Smooth muscle cell (in vitro differentiated cells): ENCODE measurements at regions not wholly inside any gene's neighbourhood (a gene's known extent, or its start where the extent isn't known, plus 50 kb on each side); places are given as distances from the start of the nearest gene placed in this dataset.

ENCODE experiments used
- DNase-seq: peaks from one replicate; lab custom pipeline; 2025; ENCODE audit not compliant: unreplicated experiment; lab: John Stamatoyannopoulos, UW
- H2AFZ ChIP-seq: fragments of 200-600 bp; sonication (generic); 2 replicates; pipeline ENCODE4 v1.6.0; 2016; ENCODE audit warnings: antibody characterized with exemption, low read depth, mild to moderate bottlenecking
- H3F3A ChIP-seq: fragments of 200-600 bp; sonication (generic); 2 replicates; pipeline ENCODE4 v1.6.0; 2017; ENCODE audit warnings: antibody characterized with exemption, low read depth
- H3K27ac ChIP-seq: fragments of 200-600 bp; sonication (generic); 2 replicates; pipeline ENCODE4 v1.5.1; 2016; ENCODE audit warnings: low read depth, mild to moderate bottlenecking
- H3K27me3 ChIP-seq: fragments of 200-600 bp; sonication (generic); 2 replicates; pipeline ENCODE4 v1.6.1; 2016; ENCODE audit warnings: low read depth, mild to moderate bottlenecking
- H3K36me3 ChIP-seq: fragments of 200-600 bp; sonication (generic); 2 replicates; pipeline ENCODE4 v1.5.1; 2016; ENCODE audit warnings: low read depth
- H3K4me1 ChIP-seq: fragments of 200-600 bp; sonication (generic); 2 replicates; pipeline ENCODE4 v1.5.1; 2016; ENCODE audit warnings: low read depth
- H3K4me2 ChIP-seq: fragments of 200-600 bp; sonication (generic); 2 replicates; pipeline ENCODE4 v1.6.0; 2016; ENCODE audit warnings: mild to moderate bottlenecking
- H3K4me3 ChIP-seq: fragments of 200-600 bp; sonication (generic); 2 replicates; pipeline ENCODE4 v1.5.1; 2016; ENCODE audit warnings: mild to moderate bottlenecking
- H3K79me2 ChIP-seq: fragments of 200-600 bp; sonication (generic); 2 replicates; pipeline ENCODE4 v1.6.0; 2016; ENCODE audit warnings: low read depth, mild to moderate bottlenecking
- H3K9ac ChIP-seq: fragments of 200-600 bp; sonication (generic); 2 replicates; pipeline ENCODE4 v1.6.0; 2016; ENCODE audit warnings: low read depth
- H3K9me3 ChIP-seq: fragments of 200-600 bp; sonication (generic); replicated peaks from 2 replicates; pipeline ENCODE4 v1.5.1; 2016; ENCODE audit warnings: low read depth
- H4K20me1 ChIP-seq: fragments of 200-600 bp; sonication (generic); 2 replicates; pipeline ENCODE4 v1.6.0; 2016; ENCODE audit warnings: low read depth
- WGBS: methylation state at CpG from one replicate; pipeline ENCODE4 v1.1.7; 2016; ENCODE audit warnings: low lambda C conversion rate; 5-methylcytosine and 5-hydroxymethylcytosine counted together
- TF ChIP-seq, protein P1 (sequence below): fragments of 200-600 bp; sonication (generic); IDR thresholded peaks from 2 replicates; pipeline ENCODE4 v1.5.1; 2017; ENCODE audit warnings: borderline replicate concordance, mild to moderate bottlenecking, antibody characterized with exemption; ENCODE audit not compliant: insufficient read depth, poor library complexity, severe bottlenecking

GRCh38 chr10:29922226-29922625 lies 137.2 kb downstream of the JCAD start:
- Histone ChIP-seq H3K9me3 (no peaks in the 10 kb centered on the region), H3K4me3 (no peak overlapping the region), H3K9ac (no peak overlapping the region), H3K4me2 (peak overlapping the region; percentile 25), H3K79me2 (no peaks in the 10 kb centered on the region), H3K27me3 (peaks cover 14% of the 10 kb centered on the region), H3K27ac (no peak overlapping the region), H4K20me1 (no peaks in the 10 kb centered on the region), H3F3A (no peaks in the 10 kb centered on the region), H3K36me3 (no peaks in the 10 kb centered on the region), H2AFZ (peak overlapping the region; percentile 25), H3K4me1 (peaks cover 4% of the 10 kb centered on the region)
- WGBS, result 88% methylated on average over 1 of the region's 1 CpG
- no peak for DNase-seq
- TF ChIP-seq, protein P1, sequence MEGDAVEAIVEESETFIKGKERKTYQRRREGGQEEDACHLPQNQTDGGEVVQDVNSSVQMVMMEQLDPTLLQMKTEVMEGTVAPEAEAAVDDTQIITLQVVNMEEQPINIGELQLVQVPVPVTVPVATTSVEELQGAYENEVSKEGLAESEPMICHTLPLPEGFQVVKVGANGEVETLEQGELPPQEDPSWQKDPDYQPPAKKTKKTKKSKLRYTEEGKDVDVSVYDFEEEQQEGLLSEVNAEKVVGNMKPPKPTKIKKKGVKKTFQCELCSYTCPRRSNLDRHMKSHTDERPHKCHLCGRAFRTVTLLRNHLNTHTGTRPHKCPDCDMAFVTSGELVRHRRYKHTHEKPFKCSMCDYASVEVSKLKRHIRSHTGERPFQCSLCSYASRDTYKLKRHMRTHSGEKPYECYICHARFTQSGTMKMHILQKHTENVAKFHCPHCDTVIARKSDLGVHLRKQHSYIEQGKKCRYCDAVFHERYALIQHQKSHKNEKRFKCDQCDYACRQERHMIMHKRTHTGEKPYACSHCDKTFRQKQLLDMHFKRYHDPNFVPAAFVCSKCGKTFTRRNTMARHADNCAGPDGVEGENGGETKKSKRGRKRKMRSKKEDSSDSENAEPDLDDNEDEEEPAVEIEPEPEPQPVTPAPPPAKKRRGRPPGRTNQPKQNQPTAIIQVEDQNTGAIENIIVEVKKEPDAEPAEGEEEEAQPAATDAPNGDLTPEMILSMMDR, result no peak

- TF ChIP-seq, protein P1, result no peak
- Histone ChIP-seq H3K4me3 (no peak overlapping the region), H3F3A (no peaks in the 10 kb centered on the region), H3K36me3 (no peaks in the 10 kb centered on the region), H3K4me1 (peaks cover 4% of the 10 kb centered on the region), H3K79me2 (no peaks in the 10 kb centered on the region), H3K27me3 (peaks cover 14% of the 10 kb centered on the region), H3K4me2 (no peak overlapping the region), H2AFZ (no peak overlapping the region), H4K20me1 (no peaks in the 10 kb centered on the region), H3K9me3 (no peaks in the 10 kb centered on the region), H3K9ac (no peak overlapping the region), H3K27ac (no peak overlapping the region)
- 64% methylated on average over 7 of the region's 7 CpGs for WGBS
- DNase-seq, result no peak
Observed at GRCh38 chr10:29921071-29921446, 138.3 kb downstream of the JCAD start.

DNA sequence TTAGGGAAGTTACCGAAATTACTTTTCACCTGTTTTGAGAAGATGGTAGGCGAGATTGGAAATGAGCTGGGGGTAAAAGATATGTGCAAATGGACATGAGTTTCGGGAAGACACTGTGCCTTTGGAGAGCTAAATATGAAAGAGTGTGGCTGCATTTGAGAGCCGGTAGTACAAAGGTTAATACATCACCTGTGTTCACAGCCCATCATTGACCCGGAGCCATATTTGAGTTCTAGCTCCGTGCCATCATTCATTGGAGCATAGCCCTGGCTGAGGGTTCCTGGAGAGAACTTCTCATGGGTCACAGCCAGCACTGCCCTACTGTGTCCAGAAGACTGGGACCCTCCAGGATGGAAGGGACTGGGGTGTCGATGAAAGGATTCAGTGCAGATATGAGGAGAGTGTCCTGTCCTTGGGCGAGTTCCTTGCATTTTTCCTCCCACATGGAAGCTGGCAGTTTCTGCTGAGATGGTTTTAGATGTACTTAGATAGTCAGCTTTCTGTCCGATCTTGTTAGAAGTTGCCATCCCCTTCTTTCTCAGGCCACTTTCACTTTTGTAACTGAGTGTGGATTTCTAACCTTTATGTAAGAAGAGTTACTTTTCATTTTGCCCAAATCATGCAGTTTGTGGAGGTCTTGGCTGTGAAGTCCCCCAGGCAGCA lies 138.8 kb downstream of the JCAD start:
- no peaks in the 10 kb centered on the region for H4K20me1 ChIP-seq
- H3K4me3 ChIP-seq, result no peak overlapping the region
- H2AFZ ChIP-seq, result no peak overlapping the region
- no peak overlapping the region for H3K9ac ChIP-seq
- 92% methylated on average over 9 of the region's 9 CpGs for WGBS
- H3F3A ChIP-seq, result no peaks in the 10 kb centered on the region
- no peak overlapping the region for H3K27ac ChIP-seq
- peaks cover 14% of the 10 kb centered on the region for H3K27me3 ChIP-seq
- H3K9me3 ChIP-seq, result no peaks in the 10 kb centered on the region
- TF ChIP-seq, protein P1, result no peak
- H3K36me3 ChIP-seq, result no peaks in the 10 kb centered on the region
- DNase-seq, result no peak
- no peak overlapping the region for H3K4me2 ChIP-seq
- H3K4me1 ChIP-seq, result peaks cover 4% of the 10 kb centered on the region
- H3K79me2 ChIP-seq, result no peaks in the 10 kb centered on the region
